Uterus (tissue), 3 donors: ENCODE measurements at regions not wholly inside any gene's neighbourhood (a gene's known extent, or its start where the extent isn't known, plus 50 kb on each side); places are given as distances from the start of the nearest gene placed in this dataset.

Experiments used
- DNase-seq, 2 donors: peaks; one replicate each; pipeline ENCODE4 v3.0.0-alpha.2; 2019 to 2020
- H3K27ac ChIP-seq, 2 donors: fragments of 200-600 bp; sonication (generic); 1 replicate in 1 of 2; 2 replicates in 1 of 2; pipeline ENCODE4 v1.5.1; 2016 to 2018
- H3K27me3 ChIP-seq, 2 donors: fragments of 200-600 bp; sonication (generic); one replicate each; pipeline ENCODE4 v1.5.1; 2018 to 2019; ENCODE audit warnings: control low read depth in 1 of 2
- H3K36me3 ChIP-seq, 2 donors: fragments of 200-600 bp; sonication (generic); one replicate each; pipeline ENCODE4 v1.5.1; 2019; ENCODE audit warnings: control low read depth in 1 of 2
- H3K4me1 ChIP-seq, 2 donors: fragments of 200-600 bp; sonication (generic); one replicate each; pipeline ENCODE4 v1.5.1; 2018 to 2019; ENCODE audit warnings: control low read depth in 1 of 2
- H3K4me3 ChIP-seq, 2 donors: fragments of 200-600 bp; sonication (generic); 1 replicate in 1 of 2; 2 replicates in 1 of 2; pipeline ENCODE4 v1.5.1; 2018 to 2019; ENCODE audit warnings: mild to moderate bottlenecking in 1 of 2
- H3K9me3 ChIP-seq, 2 donors: fragments of 200-600 bp; sonication (generic); one replicate each; pipeline ENCODE4 v1.5.1; 2019; ENCODE audit warnings: control low read depth in 1 of 2
- CTCF ChIP-seq, 4 experiments: fragments of 200-600 bp in 2 of 4; fragments of 450-650 bp in 2 of 4; sonication (generic) in 2 of 4; IDR thresholded peaks; one replicate each; pipeline ENCODE4 v1.5.1; 2016 to 2019; ENCODE audit warnings: antibody characterized with exemption in 4 of 4, mild to moderate bottlenecking in 2 of 4, moderate library complexity in 1 of 4
- POLR2A ChIP-seq, 2 donors: fragments of 450-650 bp; IDR thresholded peaks; one replicate each; pipeline ENCODE4 v1.6.1; 2016; ENCODE audit warnings: antibody characterized with exemption in 2 of 2, mild to moderate bottlenecking in 1 of 2, moderate library complexity in 1 of 2
- intact Hi-C: fragments of 100-400 bp; cut with DNase I; formaldehyde crosslinking; loops from one replicate; pipeline ENCODE4 v1.15.1; 2023; ENCODE audit warnings: low total_unique reads
- donor health status: DM: yes; HTN: yes; CAD: no.

- Histone ChIP-seq H3K27me3 (no peaks in the 10 kb centered on the region), H3K27ac (no peak overlapping the region), H3K4me3 (no peak overlapping the region), H3K4me1 (no peaks in the 10 kb centered on the region), H3K36me3 (no peaks in the 10 kb centered on the region), H3K9me3 (no peaks in the 10 kb centered on the region)
- no peak for DNase-seq
- TF ChIP-seq POLR2A (IDR thresholded peaks at IDR 0.05) (no peak), CTCF (IDR thresholded peaks at IDR 0.05) (no peak)
- intact Hi-C loops = no loop called here
Measured at GRCh38 chr7:125130173-125130572, 200.5 kb upstream of the POT1 start.

GRCh38 chr7:125127304-125127703, 197.7 kb upstream of the POT1 start:
- no peak for DNase-seq
- Histone ChIP-seq H3K4me1 (no peaks in the 10 kb centered on the region), H3K27me3 (no peaks in the 10 kb centered on the region), H3K9me3 (no peaks in the 10 kb centered on the region), H3K4me3 (no peak overlapping the region), H3K27ac (no peak overlapping the region), H3K36me3 (no peaks in the 10 kb centered on the region)
- no peak for TF ChIP-seq CTCF (IDR thresholded peaks at IDR 0.05)
- no peak for TF ChIP-seq POLR2A (IDR thresholded peaks at IDR 0.05)
- intact Hi-C loops = no loop called here

- intact Hi-C loops = no loop called here
- no peak for TF ChIP-seq CTCF (IDR thresholded peaks at IDR 0.05)
- no peak for TF ChIP-seq POLR2A (IDR thresholded peaks at IDR 0.05)
- no peaks in the 10 kb centered on the region for H3K36me3 ChIP-seq
- no peak for DNase-seq
- no peaks in the 10 kb centered on the region for H3K9me3 ChIP-seq
- H3K4me1 ChIP-seq = no peaks in the 10 kb centered on the region
- no peak overlapping the region for H3K27ac ChIP-seq
- no peaks in the 10 kb centered on the region for H3K27me3 ChIP-seq
- no peak overlapping the region for H3K4me3 ChIP-seq
Measured at GRCh38 chr7:125126376-125126775, 196.8 kb upstream of the POT1 start.

GRCh38 chr7:125125315-125125714, 195.7 kb upstream of the POT1 start:
- Histone ChIP-seq H3K9me3 (no peaks in the 10 kb centered on the region), H3K36me3 (no peaks in the 10 kb centered on the region), H3K4me3 (no peak overlapping the region), H3K27me3 (no peaks in the 10 kb centered on the region), H3K27ac (no peak overlapping the region), H3K4me1 (no peaks in the 10 kb centered on the region)
- no peak for TF ChIP-seq POLR2A (IDR thresholded peaks at IDR 0.05)
- no peak for TF ChIP-seq CTCF (IDR thresholded peaks at IDR 0.05)
- intact Hi-C loops = no loop called here
- no peak for DNase-seq

GRCh38 chr7:125122173-125122572, 192.5 kb upstream of the POT1 start:
- no peaks in the 10 kb centered on the region for H3K27me3 ChIP-seq
- H3K4me3 ChIP-seq = no peak overlapping the region
- H3K9me3 ChIP-seq = no peaks in the 10 kb centered on the region
- DNase-seq = no peak
- H3K27ac ChIP-seq = no peak overlapping the region
- TF ChIP-seq CTCF (IDR thresholded peaks at IDR 0.05) (no peak), POLR2A (IDR thresholded peaks at IDR 0.05) (no peak)
- no peaks in the 10 kb centered on the region for H3K36me3 ChIP-seq
- no peaks in the 10 kb centered on the region for H3K4me1 ChIP-seq
- intact Hi-C loops = no loop called here
